Neural cell (in vitro differentiated cells): ENCODE measurements at regions not wholly inside any gene's neighbourhood (a gene's known extent, or its start where the extent isn't known, plus 50 kb on each side); places are given as distances from the start of the nearest gene placed in this dataset.

Source experiments
- H2AFZ ChIP-seq: fragments of 200-600, 300-800 bp; sonication (generic), shearing (Covaris generic); 2 replicates; pipeline ENCODE4 v1.6.0; 2014; ENCODE audit warnings: low read depth, mild to moderate bottlenecking, antibody characterized with exemption, low read length, moderate library complexity
- H3F3A ChIP-seq: fragments of 200-600 bp; shearing (Covaris generic); 2 replicates; pipeline ENCODE4 v1.6.1; 2016; ENCODE audit warnings: mild to moderate bottlenecking, moderate library complexity, mixed read lengths, antibody characterized with exemption, low read length; ENCODE audit not compliant: insufficient read depth, poor library complexity, severe bottlenecking
- H3K27ac ChIP-seq: fragments of 200-600, 300-800 bp; sonication (generic), shearing (Covaris generic); 2 replicates; pipeline ENCODE4 v1.5.1; 2014; ENCODE audit warnings: mild to moderate bottlenecking, low read length, moderate library complexity
- H3K27me3 ChIP-seq: fragments of 300-800, 200-600 bp; sonication (generic), shearing (Covaris generic); 2 replicates; pipeline ENCODE4 v1.6.0; 2014; ENCODE audit warnings: mild to moderate bottlenecking, low read depth, low read length, moderate library complexity; ENCODE audit not compliant: insufficient read depth
- H3K36me3 ChIP-seq: fragments of 300-800, 200-600 bp; sonication (generic), shearing (Covaris generic); 2 replicates; pipeline ENCODE4 v1.5.1; 2014; ENCODE audit warnings: mild to moderate bottlenecking, antibody characterized with exemption, low read length, moderate library complexity; ENCODE audit not compliant: insufficient read depth
- H3K4me2 ChIP-seq: fragments of 300-800, 200-600 bp; sonication (generic), shearing (Covaris generic); 2 replicates; pipeline ENCODE4 v1.6.0; 2014; ENCODE audit warnings: mild to moderate bottlenecking, low read length
- H3K4me3 ChIP-seq: fragments of 300-800, 200-600 bp; sonication (generic), shearing (Covaris generic); 2 replicates; pipeline ENCODE4 v1.5.1; 2014; ENCODE audit warnings: mild to moderate bottlenecking, low read length, moderate library complexity
- H3K79me2 ChIP-seq: fragments of 200-600 bp; shearing (Covaris generic); replicated peaks from 2 replicates; pipeline ENCODE4 v1.6.0; 2014; ENCODE audit warnings: mild to moderate bottlenecking, low read length, moderate library complexity; ENCODE audit not compliant: insufficient read depth
- H3K9ac ChIP-seq: fragments of 300-800, 200-600 bp; sonication (generic), shearing (Covaris generic); 2 replicates; pipeline ENCODE4 v1.6.1; 2016; ENCODE audit warnings: mild to moderate bottlenecking, low read length, mixed read lengths
- H3K9me2 ChIP-seq: fragments of 200-600 bp; shearing (Covaris generic); 2 replicates; pipeline ENCODE4 v1.6.1; 2016; ENCODE audit warnings: mild to moderate bottlenecking, low read length, mixed read lengths; ENCODE audit not compliant: insufficient read depth
- H3K9me3 ChIP-seq: fragments of 200-600, 300-800 bp; sonication (generic), shearing (Covaris generic); 2 replicates; pipeline ENCODE4 v1.6.1; 2016; ENCODE audit warnings: mild to moderate bottlenecking, mixed run types, low read length, moderate library complexity, mixed read lengths
- H4K20me1 ChIP-seq: fragments of 200-600 bp; shearing (Covaris generic); 2 replicates; pipeline ENCODE4 v1.6.1; 2016; ENCODE audit warnings: mild to moderate bottlenecking, mixed run types; ENCODE audit not compliant: insufficient read depth
- CTCF ChIP-seq: fragments of 450-650 bp; IDR thresholded peaks from 2 replicates; pipeline ENCODE4 v1.5.1; 2014; ENCODE audit warnings: antibody characterized with exemption, mild to moderate bottlenecking, moderate library complexity; ENCODE audit not compliant: poor library complexity, severe bottlenecking
- EP300 ChIP-seq: fragments of 450-650 bp; conservative IDR thresholded peaks from 2 replicates; pipeline ENCODE4 v1.6.1; 2014; ENCODE audit warnings: antibody characterized with exemption, mild to moderate bottlenecking, moderate library complexity; ENCODE audit not compliant: poor library complexity, severe bottlenecking
- EZH2 ChIP-seq: fragments of 200-600, 300-800 bp; shearing (Covaris generic), sonication (generic); IDR thresholded peaks from 2 replicates; pipeline ENCODE4 v1.6.1; 2014; ENCODE audit warnings: antibody characterized with exemption, low read length, borderline replicate concordance, mild to moderate bottlenecking; ENCODE audit not compliant: insufficient read depth, poor library complexity, severe bottlenecking
- MXI1 ChIP-seq: fragments of 450-650 bp; conservative IDR thresholded peaks from 2 replicates; pipeline ENCODE4 v1.6.1; 2014; ENCODE audit warnings: antibody characterized with exemption, mild to moderate bottlenecking; ENCODE audit not compliant: poor library complexity, severe bottlenecking
- POLR2AphosphoS5 ChIP-seq: IDR thresholded peaks from 2 replicates; pipeline ENCODE4 v1.6.1; 2012
- RAD21 ChIP-seq: fragments of 450-650 bp; conservative IDR thresholded peaks from 2 replicates; pipeline ENCODE4 v1.6.1; 2014; ENCODE audit warnings: antibody characterized with exemption, mild to moderate bottlenecking, moderate library complexity
- REST ChIP-seq: IDR thresholded peaks from 2 replicates; pipeline ENCODE4 v1.6.1; 2012; ENCODE audit warnings: borderline replicate concordance
- SMC3 ChIP-seq: fragments of 450-650 bp; conservative IDR thresholded peaks from 2 replicates; pipeline ENCODE4 v1.6.1; 2014; ENCODE audit warnings: antibody characterized with exemption, mild to moderate bottlenecking, moderate library complexity; ENCODE audit not compliant: poor library complexity
- TAF1 ChIP-seq: IDR thresholded peaks from 2 replicates; pipeline ENCODE4 v1.6.1; 2012; ENCODE audit warnings: low read depth

- Histone ChIP-seq H3F3A (no peaks in the 10 kb centered on the region), H3K27ac (no peak overlapping the region), H3K36me3 (no peaks in the 10 kb centered on the region), H3K9ac (no peak overlapping the region), H3K4me3 (no peak overlapping the region), H2AFZ (no peak overlapping the region), H3K27me3 (no peaks in the 10 kb centered on the region), H3K9me3 (no peaks in the 10 kb centered on the region), H3K9me2 (no peaks in the 10 kb centered on the region), H4K20me1 (no peaks in the 10 kb centered on the region), H3K4me2 (no peak overlapping the region), H3K79me2 (no peaks in the 10 kb centered on the region)
- no peak for TF ChIP-seq REST
- TF ChIP-seq SMC3 = no peak
- TF ChIP-seq MXI1 = no peak
- TF ChIP-seq TAF1 = no peak
- no peak for TF ChIP-seq CTCF
- TF ChIP-seq EZH2 = no peak
- TF ChIP-seq RAD21 = no peak
- TF ChIP-seq POLR2AphosphoS5 = no peak
- TF ChIP-seq EP300 = no peak
Observed at GRCh38 chr9:103978396-103978795, 115.7 kb upstream of the SMC2 start.

GRCh38 chr9:103981912-103982311 lies 112.2 kb upstream of the SMC2 start:
- no peak for TF ChIP-seq EZH2
- Histone ChIP-seq H3K9me3 (no peaks in the 10 kb centered on the region), H4K20me1 (no peaks in the 10 kb centered on the region), H3K27me3 (no peaks in the 10 kb centered on the region), H3K9me2 (no peaks in the 10 kb centered on the region), H3K4me2 (no peak overlapping the region), H3K79me2 (no peaks in the 10 kb centered on the region), H3K36me3 (no peaks in the 10 kb centered on the region), H3K27ac (no peak overlapping the region), H2AFZ (no peak overlapping the region), H3K9ac (no peak overlapping the region), H3K4me3 (no peak overlapping the region), H3F3A (no peaks in the 10 kb centered on the region)

- TF ChIP-seq MXI1 (no peak), TAF1 (no peak), CTCF (no peak), EP300 (no peak), EZH2 (no peak), SMC3 (no peak), RAD21 (no peak), REST (no peak), POLR2AphosphoS5 (no peak)
- no peaks in the 10 kb centered on the region for H4K20me1 ChIP-seq
- no peaks in the 10 kb centered on the region for H3K9me2 ChIP-seq
- no peaks in the 10 kb centered on the region for H3F3A ChIP-seq
- no peak overlapping the region for H3K27ac ChIP-seq
- H3K79me2 ChIP-seq = no peaks in the 10 kb centered on the region
- H3K36me3 ChIP-seq = no peaks in the 10 kb centered on the region
- no peaks in the 10 kb centered on the region for H3K9me3 ChIP-seq
- no peak overlapping the region for H3K4me2 ChIP-seq
- H3K4me3 ChIP-seq = no peak overlapping the region
- H3K9ac ChIP-seq = no peak overlapping the region
- no peaks in the 10 kb centered on the region for H3K27me3 ChIP-seq
- no peak overlapping the region for H2AFZ ChIP-seq
Observed at GRCh38 chr9:103985077-103985476, 109.0 kb upstream of the SMC2 start.
